WTC11 (cell line): ENCODE measurements at regions not wholly inside any gene's neighbourhood (a gene's known extent, or its start where the extent isn't known, plus 50 kb on each side); places are given as distances from the start of the nearest gene placed in this dataset.

Experiments
- ATAC-seq: fragments of 200-7000 bp; cut with Tn5 transposase; 2 replicates; pipeline ENCODE4 v1.10.0; 2021; ENCODE audit warnings: mild to moderate bottlenecking, moderate library complexity
- CTCF ChIA-PET: fragments of 300-600 bp; sonication (Branson Sonifier 250); formaldehyde crosslinking; loops from one replicate; lab custom pipeline; 2021; ENCODE audit warnings: antibody characterized with exemption; lab: Charles Lee
- POLR2A ChIA-PET: fragments of 350-600 bp; sonication (Branson Sonifier 250); formaldehyde crosslinking; loops from one replicate; lab custom pipeline; 2021; ENCODE audit warnings: antibody characterized with exemption; lab: Charles Lee
- DNase-seq: peaks from one replicate; pipeline ENCODE4 v3.0.0; 2021; ENCODE audit warnings: low spot score
- H3K27ac Mint-ChIP-seq: 2 replicates; pipeline ENCODE4 v1.8.0; 2021; ENCODE audit warnings: mixed read lengths
- H3K27me3 Mint-ChIP-seq: 2 replicates; pipeline ENCODE4 v1.8.0; 2021; ENCODE audit warnings: low read depth, mild to moderate bottlenecking, moderate library complexity, mixed read lengths
- H3K36me3 Mint-ChIP-seq: 2 replicates; pipeline ENCODE4 v1.8.0; 2021; ENCODE audit warnings: mixed read lengths
- H3K4me1 Mint-ChIP-seq: 2 replicates; pipeline ENCODE4 v1.8.0; 2022; ENCODE audit warnings: mixed read lengths
- H3K4me3 Mint-ChIP-seq: 2 replicates; pipeline ENCODE4 v1.8.0; 2021; ENCODE audit warnings: mild to moderate bottlenecking, moderate library complexity, mixed read lengths
- H3K9me3 Mint-ChIP-seq: 2 replicates; pipeline ENCODE4 v1.8.0; 2021; ENCODE audit warnings: mixed read lengths
- ATF1 ChIP-seq: sonication (generic); formaldehyde crosslinking; IDR thresholded peaks from 2 replicates; pipeline ENCODE4 v1.8.1; 2023; ENCODE audit warnings: mild to moderate bottlenecking, moderate library complexity, missing genetic modification reagents
- ATF2 ChIP-seq: sonication (generic); formaldehyde crosslinking; IDR thresholded peaks from 2 replicates; pipeline ENCODE4 v1.8.1; 2022; ENCODE audit warnings: low read depth, missing genetic modification reagents, borderline replicate concordance
- CDX4 ChIP-seq: fragments of 250-450 bp; sonication (Bioruptor Pico); IDR thresholded peaks from 2 replicates; pipeline ENCODE4 v1.9.0; 2021; ENCODE audit warnings: moderate library complexity, mild to moderate bottlenecking, inconsistent platforms, borderline replicate concordance
- FOXK1 ChIP-seq: sonication (generic); formaldehyde crosslinking; IDR thresholded peaks from 2 replicates; pipeline ENCODE4 v1.8.0; 2022; ENCODE audit warnings: mild to moderate bottlenecking, moderate library complexity, missing genetic modification reagents
- GABPB1 ChIP-seq: sonication (generic); formaldehyde crosslinking; IDR thresholded peaks from 2 replicates; pipeline ENCODE4 v1.8.1; 2023; ENCODE audit warnings: mild to moderate bottlenecking, missing genetic modification reagents
- HMGA2 ChIP-seq: fragments of 250-450 bp; sonication (Bioruptor Pico); IDR thresholded peaks from 2 replicates; pipeline ENCODE4 v1.4.0; 2021; ENCODE audit warnings: mild to moderate bottlenecking, moderate library complexity
- NR2C2 ChIP-seq: sonication (generic); formaldehyde crosslinking; IDR thresholded peaks from 2 replicates; pipeline ENCODE4 v1.8.0; 2022; ENCODE audit warnings: mild to moderate bottlenecking, missing genetic modification reagents
- TCF7 ChIP-seq: sonication (generic); formaldehyde crosslinking; IDR thresholded peaks from 2 replicates; pipeline ENCODE4 v1.8.0; 2022; ENCODE audit warnings: mild to moderate bottlenecking, low read depth, missing genetic modification reagents, moderate library complexity
- ZBTB43 ChIP-seq: sonication (generic); formaldehyde crosslinking; IDR thresholded peaks from 2 replicates; pipeline ENCODE4 v1.8.1; 2023; ENCODE audit warnings: mild to moderate bottlenecking, missing genetic modification reagents
- ZNF263 ChIP-seq: sonication (generic); formaldehyde crosslinking; IDR thresholded peaks from 2 replicates; pipeline ENCODE4 v1.8.1; 2022; ENCODE audit warnings: low read depth, mild to moderate bottlenecking, moderate library complexity, missing genetic modification reagents
- ZNF317 ChIP-seq: sonication (generic); formaldehyde crosslinking; IDR thresholded peaks from 2 replicates; pipeline ENCODE4 v1.8.1; 2023; ENCODE audit warnings: low read depth, mild to moderate bottlenecking, moderate library complexity, missing genetic modification reagents, borderline replicate concordance
- ZNF396 ChIP-seq: fragments of 250-450 bp; sonication (Bioruptor Pico); IDR thresholded peaks from 2 replicates; pipeline ENCODE4 v1.8.0; 2021; ENCODE audit warnings: mild to moderate bottlenecking, moderate library complexity, borderline replicate concordance
- ZNF416 ChIP-seq: fragments of 250-450 bp; sonication (Bioruptor Pico); IDR thresholded peaks from 2 replicates; pipeline ENCODE4 v1.9.0; 2021; ENCODE audit warnings: mild to moderate bottlenecking, inconsistent platforms
- ZNF532 ChIP-seq: fragments of 250-450 bp; sonication (Bioruptor Pico); IDR thresholded peaks from 2 replicates; pipeline ENCODE4 v1.9.0; 2021; ENCODE audit warnings: mild to moderate bottlenecking, borderline replicate concordance
- ZSCAN18 ChIP-seq: fragments of 250-450 bp; sonication (Bioruptor Pico); IDR thresholded peaks from 2 replicates; pipeline ENCODE4 v2.1.2; 2022; ENCODE audit warnings: mild to moderate bottlenecking, moderate library complexity
- TF ChIP-seq, protein P1 (sequence below): fragments of 200-600 bp; IDR thresholded peaks from 2 replicates; pipeline ENCODE4 v1.8.0; 2022; ENCODE audit warnings: antibody characterized with exemption
- TF ChIP-seq, protein P2 (sequence below): sonication (generic); formaldehyde crosslinking; IDR thresholded peaks from 2 replicates; pipeline ENCODE4 v1.8.0; 2022; ENCODE audit warnings: mild to moderate bottlenecking, missing genetic modification reagents

- TF ChIP-seq FOXK1 (CRISPR knock-in tag), result no peak
- no peak for TF ChIP-seq CDX4 (CRISPR knock-in tag)
- no peak for TF ChIP-seq ATF2
- TF ChIP-seq ZSCAN18 (CRISPR knock-in tag), result no peak
- no peak for TF ChIP-seq ZNF532 (CRISPR knock-in tag)
- no peak for TF ChIP-seq ZNF396
- no peak for TF ChIP-seq ZBTB43 (CRISPR knock-in tag)
- TF ChIP-seq NR2C2 (CRISPR knock-in tag), result no peak
Observed at GRCh38 chr2:53432936-53433335, 334.7 kb upstream of the CHAC2 start (continued).

GRCh38 chr2:53429901-53430300 is 337.7 kb upstream of the CHAC2 start:
- H3K9me3 Mint-ChIP-seq, result no peaks in the 10 kb centered on the region
- ChIA-PET POLR2A (no interaction called here), CTCF (interaction anchor here (0.7 to 1.0 kb wide), 2 partner anchors 13 to 619 kb away, joined by 3 read pairs; no protein-coding TSS in a partner anchor)
- TF ChIP-seq NR2C2 (CRISPR knock-in tag) (no peak), TCF7 (CRISPR knock-in tag) (no peak), ZNF317 (CRISPR knock-in tag) (no peak), GABPB1 (CRISPR knock-in tag) (no peak), HMGA2 (CRISPR knock-in tag) (no peak), ATF1 (CRISPR knock-in tag) (no peak), ZNF263 (CRISPR knock-in tag) (no peak), ZNF416 (CRISPR knock-in tag) (no peak)
- TF ChIP-seq, protein P1, sequence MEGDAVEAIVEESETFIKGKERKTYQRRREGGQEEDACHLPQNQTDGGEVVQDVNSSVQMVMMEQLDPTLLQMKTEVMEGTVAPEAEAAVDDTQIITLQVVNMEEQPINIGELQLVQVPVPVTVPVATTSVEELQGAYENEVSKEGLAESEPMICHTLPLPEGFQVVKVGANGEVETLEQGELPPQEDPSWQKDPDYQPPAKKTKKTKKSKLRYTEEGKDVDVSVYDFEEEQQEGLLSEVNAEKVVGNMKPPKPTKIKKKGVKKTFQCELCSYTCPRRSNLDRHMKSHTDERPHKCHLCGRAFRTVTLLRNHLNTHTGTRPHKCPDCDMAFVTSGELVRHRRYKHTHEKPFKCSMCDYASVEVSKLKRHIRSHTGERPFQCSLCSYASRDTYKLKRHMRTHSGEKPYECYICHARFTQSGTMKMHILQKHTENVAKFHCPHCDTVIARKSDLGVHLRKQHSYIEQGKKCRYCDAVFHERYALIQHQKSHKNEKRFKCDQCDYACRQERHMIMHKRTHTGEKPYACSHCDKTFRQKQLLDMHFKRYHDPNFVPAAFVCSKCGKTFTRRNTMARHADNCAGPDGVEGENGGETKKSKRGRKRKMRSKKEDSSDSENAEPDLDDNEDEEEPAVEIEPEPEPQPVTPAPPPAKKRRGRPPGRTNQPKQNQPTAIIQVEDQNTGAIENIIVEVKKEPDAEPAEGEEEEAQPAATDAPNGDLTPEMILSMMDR, result no peak
- TF ChIP-seq, protein P2, sequence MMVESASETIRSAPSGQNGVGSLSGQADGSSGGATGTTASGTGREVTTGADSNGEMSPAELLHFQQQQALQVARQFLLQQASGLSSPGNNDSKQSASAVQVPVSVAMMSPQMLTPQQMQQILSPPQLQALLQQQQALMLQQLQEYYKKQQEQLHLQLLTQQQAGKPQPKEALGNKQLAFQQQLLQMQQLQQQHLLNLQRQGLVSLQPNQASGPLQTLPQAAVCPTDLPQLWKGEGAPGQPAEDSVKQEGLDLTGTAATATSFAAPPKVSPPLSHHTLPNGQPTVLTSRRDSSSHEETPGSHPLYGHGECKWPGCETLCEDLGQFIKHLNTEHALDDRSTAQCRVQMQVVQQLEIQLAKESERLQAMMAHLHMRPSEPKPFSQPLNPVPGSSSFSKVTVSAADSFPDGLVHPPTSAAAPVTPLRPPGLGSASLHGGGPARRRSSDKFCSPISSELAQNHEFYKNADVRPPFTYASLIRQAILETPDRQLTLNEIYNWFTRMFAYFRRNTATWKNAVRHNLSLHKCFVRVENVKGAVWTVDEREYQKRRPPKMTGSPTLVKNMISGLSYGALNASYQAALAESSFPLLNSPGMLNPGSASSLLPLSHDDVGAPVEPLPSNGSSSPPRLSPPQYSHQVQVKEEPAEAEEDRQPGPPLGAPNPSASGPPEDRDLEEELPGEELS, result no peak
- H3K27me3 Mint-ChIP-seq, result no peaks in the 10 kb centered on the region
- H3K36me3 Mint-ChIP-seq, result no peaks in the 10 kb centered on the region
- peaks cover 17% of the 10 kb centered on the region; the same call in 1 of the 2 replicates for H3K4me1 Mint-ChIP-seq
- DNase-seq (no peak), ATAC-seq (no peak)
- H3K27ac Mint-ChIP-seq, result no peak overlapping the region
- no peak overlapping the region for H3K4me3 Mint-ChIP-seq
